ENCODE measurements at regions not wholly inside any gene's neighbourhood (a gene's known extent, or its start where the extent isn't known, plus 50 kb on each side); places are given as distances from the start of the nearest gene placed in this dataset.

GRCh38 chr21:28749536-28749935 lies 243.1 kb downstream of the LTN1 start:
- Mint-ChIP-seq H3K27ac (no peak overlapping the region), H3K9me3 (no peaks in the 10 kb centered on the region), H3K36me3 (no peaks in the 10 kb centered on the region)
- DNase-seq (ENCODE audit: low spot score in 2 of 2) (no peak), ATAC-seq (no peak)

DNA sequence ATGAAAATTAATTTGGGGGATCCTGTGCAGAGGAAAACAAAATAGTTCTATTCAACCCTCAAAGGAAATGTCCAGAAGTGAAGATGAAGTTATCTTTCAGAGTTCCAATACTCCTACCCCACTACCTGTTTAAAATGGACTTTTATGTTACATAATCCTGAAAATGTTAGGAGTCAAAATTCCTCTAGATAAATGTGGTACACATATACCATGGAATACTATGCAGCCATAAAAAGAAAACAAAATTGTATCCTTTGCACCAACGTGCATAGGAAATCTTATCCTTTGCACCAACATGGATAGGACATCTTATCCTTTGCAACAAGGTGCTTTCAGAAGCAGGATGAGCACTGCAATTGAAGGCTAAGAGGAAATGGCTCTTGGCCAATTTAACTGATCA lies 245.2 kb downstream of the LTN1 start:
- Mint-ChIP-seq H3K9me3 (no peaks in the 10 kb centered on the region), H3K27ac (no peak overlapping the region), H3K36me3 (no peaks in the 10 kb centered on the region)
- DNase-seq (ENCODE audit: low spot score in 2 of 2) = no peak
- ATAC-seq = no peak

GRCh38 chr21:28746166-28746565 lies 246.5 kb downstream of the LTN1 start:
- no peak for ATAC-seq
- Mint-ChIP-seq H3K36me3 (no peaks in the 10 kb centered on the region), H3K27ac (no peak overlapping the region), H3K9me3 (no peaks in the 10 kb centered on the region)
- no peak for DNase-seq (ENCODE audit: low spot score in 2 of 2)

DNA sequence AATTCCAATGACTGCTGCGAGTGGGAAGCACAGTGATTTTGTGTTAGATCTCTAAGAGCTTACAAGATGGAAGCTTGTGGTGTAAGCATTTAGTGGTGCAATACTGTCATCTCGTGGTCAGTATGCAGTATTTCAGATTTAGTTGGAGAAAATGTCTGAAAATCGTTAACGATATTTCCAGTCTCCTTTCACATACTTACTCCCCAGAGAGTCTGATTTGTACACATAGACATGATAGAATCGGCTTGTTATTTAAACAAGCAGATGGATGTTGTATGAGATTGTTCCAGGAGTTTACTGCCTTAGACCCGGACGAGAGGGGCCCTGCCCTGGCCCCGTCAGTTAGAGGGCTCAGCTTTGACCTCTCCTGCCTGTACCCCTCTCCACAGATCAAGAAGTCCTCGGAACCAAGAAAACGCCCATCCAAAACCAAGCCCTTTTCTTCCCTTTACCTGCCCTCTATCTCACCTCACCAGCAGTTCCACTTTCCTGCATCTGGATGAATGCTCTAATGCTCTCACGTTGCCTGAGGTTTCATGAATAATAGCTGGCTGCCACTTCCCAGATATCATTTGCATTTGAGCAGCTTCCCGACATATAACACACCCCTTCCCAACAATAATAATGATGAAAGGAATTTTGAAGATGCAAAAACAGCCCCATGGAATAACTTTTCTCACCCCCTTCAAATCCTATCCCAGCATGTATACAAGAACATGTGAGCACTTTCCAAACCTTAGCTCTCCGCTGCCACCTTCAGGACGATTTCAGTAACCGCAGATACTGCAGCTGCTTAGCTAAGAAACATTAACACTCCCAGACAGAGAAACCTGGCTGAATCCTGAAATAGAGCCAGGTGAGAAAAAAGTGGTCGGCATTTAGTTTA lies 247.3 kb downstream of the LTN1 start:
- H3K36me3 Mint-ChIP-seq = no peaks in the 10 kb centered on the region
- DNase-seq (ENCODE audit: low spot score in 2 of 2) (peak in 1 of 2 donors; percentile 72), ATAC-seq (peak; percentile 84 to 87)
- H3K27ac Mint-ChIP-seq = no peak overlapping the region
- H3K9me3 Mint-ChIP-seq = no peaks in the 10 kb centered on the region

GRCh38 chr21:28743723-28744122 lies 249.0 kb downstream of the LTN1 start:
- no peak for ATAC-seq
- H3K9me3 Mint-ChIP-seq = no peaks in the 10 kb centered on the region

GRCh38 chr21:28742527-28742926 lies 250.2 kb downstream of the LTN1 start:
- Mint-ChIP-seq H3K9me3 (no peaks in the 10 kb centered on the region), H3K36me3 (no peaks in the 10 kb centered on the region), H3K27ac (no peak overlapping the region)
- no peak for ATAC-seq
- no peak for DNase-seq (ENCODE audit: low spot score in 2 of 2)

More at GRCh38 chr21:28743723-28744122, 249.0 kb downstream of the LTN1 start:
- Mint-ChIP-seq H3K36me3 (no peaks in the 10 kb centered on the region), H3K27ac (no peak overlapping the region)
- DNase-seq (ENCODE audit: low spot score in 2 of 2) = no peak

DNA sequence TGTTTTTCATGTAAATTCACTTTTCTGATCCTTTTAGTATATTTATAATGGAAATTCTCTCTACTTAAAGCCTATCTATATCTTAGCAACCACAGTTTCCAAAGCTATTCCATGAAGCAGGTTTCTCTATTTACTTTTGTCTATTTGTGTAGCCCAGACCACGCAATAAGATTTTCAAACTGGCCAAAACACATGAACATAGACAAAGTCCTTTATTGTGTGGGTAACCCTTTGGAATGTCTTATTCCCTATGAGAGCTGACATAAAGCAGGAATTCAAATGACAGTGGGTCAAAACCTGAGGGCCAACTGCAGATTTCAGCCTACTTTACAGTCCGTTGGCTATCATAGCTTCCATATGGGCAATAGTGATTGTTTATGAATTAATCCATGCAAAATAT lies 252.6 kb downstream of the LTN1 start:
- DNase-seq (ENCODE audit: low spot score in 2 of 2) = no peak
- no peak overlapping the region for H3K27ac Mint-ChIP-seq
- no peak for ATAC-seq
- no peaks in the 10 kb centered on the region for H3K9me3 Mint-ChIP-seq
- no peaks in the 10 kb centered on the region for H3K36me3 Mint-ChIP-seq

DNA sequence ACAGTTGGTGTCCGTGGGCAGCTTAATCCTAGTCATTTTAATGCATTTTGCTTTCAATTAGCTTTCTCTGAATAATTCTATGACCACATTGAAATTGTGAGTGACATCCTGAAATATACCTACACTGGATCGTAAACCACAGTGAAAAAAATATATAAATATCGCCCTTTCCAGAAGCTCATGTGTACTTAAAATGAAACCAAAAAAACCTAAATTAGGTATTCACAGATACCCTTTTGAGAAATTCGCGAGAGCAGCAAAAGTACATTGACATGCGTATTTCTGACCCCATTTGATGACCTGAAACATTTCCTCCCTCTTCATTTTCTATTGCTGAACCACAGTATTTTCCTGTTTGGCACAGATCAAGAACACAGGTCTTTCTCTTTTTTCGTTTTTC lies 253.8 kb downstream of the LTN1 start:
- DNase-seq (ENCODE audit: low spot score in 2 of 2) (no peak), ATAC-seq (peak in 1 of 2 donors; percentile 78)
- no peaks in the 10 kb centered on the region for H3K36me3 Mint-ChIP-seq
- H3K27ac Mint-ChIP-seq = peak overlapping the region in 1 of 2 donors; percentile 68
- H3K9me3 Mint-ChIP-seq = no peaks in the 10 kb centered on the region

GRCh38 chr21:28738420-28738704 lies 254.3 kb downstream of the LTN1 start:
- no peak overlapping the region for H3K27ac Mint-ChIP-seq
- DNase-seq (ENCODE audit: low spot score in 2 of 2) (no peak), ATAC-seq (no peak)
- H3K9me3 Mint-ChIP-seq = no peaks in the 10 kb centered on the region
- H3K36me3 Mint-ChIP-seq = no peaks in the 10 kb centered on the region

- DNase-seq (ENCODE audit: low spot score in 2 of 2) (no peak), ATAC-seq (no peak)
- Mint-ChIP-seq H3K9me3 (no peaks in the 10 kb centered on the region), H3K36me3 (no peaks in the 10 kb centered on the region), H3K27ac (no peak overlapping the region)
These were observed 254.8 kb downstream of the LTN1 start for GRCh38 chr21:28737674-28738419.

- Mint-ChIP-seq H3K36me3 (no peaks in the 10 kb centered on the region), H3K27ac (no peak overlapping the region), H3K9me3 (no peaks in the 10 kb centered on the region)
- no peak for DNase-seq (ENCODE audit: low spot score in 2 of 2)
- no peak for ATAC-seq
These were observed 258.0 kb downstream of the LTN1 start for GRCh38 chr21:28734522-28735175.

- no peak overlapping the region for H3K27ac Mint-ChIP-seq
- no peaks in the 10 kb centered on the region for H3K36me3 Mint-ChIP-seq
- no peaks in the 10 kb centered on the region for H3K9me3 Mint-ChIP-seq
- ATAC-seq (no peak), DNase-seq (ENCODE audit: low spot score in 2 of 2) (no peak)
These were observed 260.9 kb downstream of the LTN1 start for GRCh38 chr21:28731700-28732321.

DNA sequence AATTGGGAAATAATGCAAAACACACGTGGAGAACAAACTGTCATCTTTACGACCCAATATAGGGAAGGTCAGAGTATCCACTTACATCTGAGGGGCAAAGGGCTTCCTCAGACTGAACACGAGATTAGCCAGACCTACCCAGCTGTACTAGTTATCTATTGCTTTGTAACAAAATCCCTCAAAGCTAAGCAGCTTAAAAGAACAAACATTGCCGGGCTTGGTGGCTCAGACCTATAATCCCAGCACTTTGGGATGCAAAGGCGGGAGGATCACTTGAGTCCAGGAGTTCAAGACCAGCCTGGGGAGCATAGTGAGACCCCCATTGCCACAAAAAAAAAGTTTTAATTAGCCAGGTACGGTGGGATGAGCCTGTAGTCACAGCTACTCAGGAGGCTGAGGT lies 262.8 kb downstream of the LTN1 start:
- no peaks in the 10 kb centered on the region for H3K9me3 Mint-ChIP-seq
- no peaks in the 10 kb centered on the region for H3K36me3 Mint-ChIP-seq
- H3K27ac Mint-ChIP-seq = no peak overlapping the region
- no peak for ATAC-seq
- no peak for DNase-seq (ENCODE audit: low spot score in 2 of 2)

DNA sequence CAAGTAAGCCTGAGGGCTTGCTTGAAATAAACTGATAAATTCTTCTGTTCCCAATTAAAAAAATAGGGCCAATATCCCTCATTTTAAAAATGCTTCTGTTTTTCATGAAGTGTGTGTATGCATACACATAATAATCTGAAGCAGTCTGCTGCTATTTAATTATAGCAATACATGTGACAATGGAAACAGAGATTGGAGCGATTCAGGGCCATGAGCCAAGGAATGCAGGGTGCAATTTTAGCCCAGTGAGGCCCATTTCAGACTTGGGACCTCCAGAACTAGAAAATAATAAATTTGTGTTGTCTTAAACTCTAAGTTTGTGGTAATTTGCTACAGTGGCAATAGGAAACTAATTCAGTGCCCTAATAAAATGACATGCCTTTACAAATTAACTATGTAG lies 264.9 kb downstream of the LTN1 start:
- no peaks in the 10 kb centered on the region for H3K36me3 Mint-ChIP-seq
- ATAC-seq = no peak
- no peaks in the 10 kb centered on the region for H3K9me3 Mint-ChIP-seq
- no peak overlapping the region for H3K27ac Mint-ChIP-seq
- no peak for DNase-seq (ENCODE audit: low spot score in 2 of 2)

- no peak for DNase-seq (ENCODE audit: low spot score in 2 of 2)
- Mint-ChIP-seq H3K9me3 (no peaks in the 10 kb centered on the region), H3K36me3 (no peaks in the 10 kb centered on the region), H3K27ac (no peak overlapping the region)
- no peak for ATAC-seq
These were observed 267.3 kb downstream of the LTN1 start for GRCh38 chr21:28725396-28725795.

- peaks cover 4 to 6% of the 10 kb centered on the region in 2 donors for H3K36me3 Mint-ChIP-seq
- no peak overlapping the region for H3K27ac Mint-ChIP-seq
- DNase-seq (ENCODE audit: low spot score in 2 of 2) = no peak
- peaks cover 0 to 3% of the 10 kb centered on the region in 2 donors for H3K9me3 Mint-ChIP-seq
- no peak for ATAC-seq
These were observed 269.0 kb downstream of the LTN1 start for GRCh38 chr21:28723646-28724045.

DNA sequence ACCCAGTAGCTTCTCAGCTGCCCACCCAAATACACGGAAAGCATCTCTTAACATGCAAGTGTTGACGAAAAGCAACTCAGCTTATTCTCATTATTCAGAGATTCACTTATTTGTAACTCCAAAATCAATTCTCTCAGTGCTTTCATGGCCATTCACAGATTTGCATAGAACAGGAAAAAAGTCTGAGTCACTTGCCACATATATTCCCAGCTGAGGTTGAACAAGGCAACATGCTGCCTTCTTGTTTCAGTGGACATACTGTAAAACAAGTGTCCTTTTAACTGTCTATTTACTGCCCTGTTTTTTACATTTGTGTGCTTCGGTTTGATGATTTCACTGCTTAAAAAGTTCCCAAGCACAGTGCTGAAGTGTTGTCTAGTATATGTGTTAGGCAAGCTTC lies 273.0 kb downstream of the LTN1 start:
- no peak for DNase-seq (ENCODE audit: low spot score in 2 of 2)

More for the DNA sequence above, 273.0 kb downstream of the LTN1 start:
- Mint-ChIP-seq H3K9me3 (peaks cover 0 to 3% of the 10 kb centered on the region in 2 donors), H3K27ac (no peak overlapping the region), H3K36me3 (peaks cover 4 to 6% of the 10 kb centered on the region in 2 donors)
- no peak for ATAC-seq

Data from activated naive CD4-positive, alpha-beta T cell treated with anti-CD3 and anti-CD28 coated beads, Interleukin-2, amount 50 U/mL, for 72 hours (primary cell).